HG02938 (cell line): ENCODE measurements at regions not wholly inside any gene's neighbourhood (a gene's known extent, or its start where the extent isn't known, plus 50 kb on each side); places are given as distances from the start of the nearest gene placed in this dataset.
"Not testable (repeated sequence)": the region's sequence is repeated elsewhere in the genome, so short reads cannot be mapped to it uniquely, and the experiment has no call there.

Experiments used
- ATAC-seq: cut with Tn5 transposase; IDR thresholded peaks from one replicate; pipeline ENCODE4 v1.9.1; 2021; ENCODE audit warnings: mild to moderate bottlenecking, moderate library complexity; ENCODE audit not compliant: unreplicated experiment

DNA sequence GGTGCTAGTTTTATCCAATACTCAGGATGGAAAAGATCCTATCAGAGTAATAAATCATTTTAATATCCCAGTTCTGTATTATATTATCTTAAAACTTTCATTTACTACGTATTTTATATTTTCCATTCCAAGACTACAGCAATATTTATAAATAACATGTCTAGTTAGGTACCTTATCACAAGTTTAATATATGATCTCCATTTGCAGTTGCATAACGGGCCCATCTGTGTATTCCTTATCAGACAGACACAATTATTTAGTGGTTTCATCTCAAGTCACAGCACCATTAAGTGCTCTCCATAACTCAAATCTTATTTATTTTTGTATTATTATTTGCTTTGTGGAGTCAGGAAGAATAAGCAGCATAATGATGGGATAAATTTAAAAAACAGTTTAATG is 333.9 kb downstream of the SH2D1A start:
- no peak for ATAC-seq

DNA sequence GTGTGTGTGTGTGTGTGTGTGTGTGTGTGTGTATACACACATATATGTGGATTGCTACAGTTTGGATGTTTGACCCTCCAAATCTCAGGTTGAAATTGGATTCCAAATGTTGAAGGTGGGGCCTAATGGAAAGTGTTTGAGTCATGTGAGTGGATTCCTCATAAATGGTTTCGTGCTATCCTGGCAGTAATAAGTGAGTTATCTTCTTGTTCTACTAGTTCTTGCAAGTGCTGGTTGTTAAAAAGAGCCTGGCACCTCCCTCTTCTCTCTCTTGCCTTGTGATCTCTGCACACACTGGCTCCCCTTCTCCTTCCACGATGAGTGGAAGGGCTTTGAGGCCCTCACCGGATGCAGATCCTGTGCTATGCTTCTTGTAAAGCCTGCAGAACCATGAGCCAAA is 344.1 kb downstream of the SH2D1A start:
- ATAC-seq: no peak

DNA sequence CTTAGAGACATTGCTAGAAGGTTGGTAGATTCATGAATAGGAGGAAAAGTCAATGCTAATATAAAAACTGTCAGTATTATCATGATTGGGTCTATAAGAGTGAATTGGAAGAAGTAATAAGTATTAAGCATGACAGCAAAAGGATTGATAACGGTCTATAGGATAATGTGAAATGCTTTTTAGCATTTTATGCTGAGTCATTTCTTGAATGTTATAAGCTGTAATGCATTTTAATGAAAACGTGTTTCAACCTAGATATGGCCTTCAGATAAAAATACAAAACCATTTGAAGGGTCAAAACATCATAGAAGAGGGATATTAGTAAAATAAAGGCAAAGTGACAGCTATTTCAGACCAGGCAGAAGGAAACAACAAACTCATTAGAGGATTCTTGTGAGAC is 353.5 kb downstream of the SH2D1A start:
- ATAC-seq: no peak

DNA sequence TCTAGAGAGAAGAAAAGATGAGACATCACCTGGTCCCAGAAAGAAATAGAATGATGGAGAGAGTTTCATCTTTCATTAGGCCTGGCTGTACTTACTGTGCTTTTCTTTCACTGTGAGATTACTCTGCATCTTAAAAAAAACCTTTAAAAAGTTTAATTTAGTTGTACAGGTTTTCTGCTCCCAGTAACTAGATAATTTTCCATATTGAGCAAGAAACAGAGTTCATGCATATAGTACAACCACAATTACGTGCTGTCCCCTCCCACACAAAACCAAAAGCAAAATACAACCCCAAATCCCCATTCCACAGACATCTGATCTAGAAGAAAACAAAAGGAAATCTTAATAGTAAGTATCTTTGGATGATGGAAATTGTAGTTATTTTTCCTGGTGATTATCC is 371.2 kb downstream of the SH2D1A start:
- no peak for ATAC-seq

DNA sequence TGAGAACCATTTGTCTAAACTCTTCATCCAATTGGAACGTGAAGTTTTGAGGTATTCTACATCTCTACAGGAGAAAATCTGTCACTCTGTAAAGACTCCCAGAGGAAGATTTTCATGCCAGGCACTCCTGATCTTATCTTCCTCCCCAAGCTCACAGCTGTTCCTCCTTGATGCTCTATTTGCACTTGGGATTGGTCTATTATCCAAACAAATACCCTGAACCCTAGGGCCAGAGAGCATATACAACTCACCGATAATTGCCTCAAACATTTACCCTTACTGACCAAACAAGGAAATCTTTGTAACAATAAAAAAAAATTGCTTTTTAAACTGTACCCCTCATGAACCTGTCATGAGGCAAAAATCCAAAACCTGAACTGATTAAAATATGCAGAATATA is 372.7 kb downstream of the SH2D1A start:
- ATAC-seq: no peak

DNA sequence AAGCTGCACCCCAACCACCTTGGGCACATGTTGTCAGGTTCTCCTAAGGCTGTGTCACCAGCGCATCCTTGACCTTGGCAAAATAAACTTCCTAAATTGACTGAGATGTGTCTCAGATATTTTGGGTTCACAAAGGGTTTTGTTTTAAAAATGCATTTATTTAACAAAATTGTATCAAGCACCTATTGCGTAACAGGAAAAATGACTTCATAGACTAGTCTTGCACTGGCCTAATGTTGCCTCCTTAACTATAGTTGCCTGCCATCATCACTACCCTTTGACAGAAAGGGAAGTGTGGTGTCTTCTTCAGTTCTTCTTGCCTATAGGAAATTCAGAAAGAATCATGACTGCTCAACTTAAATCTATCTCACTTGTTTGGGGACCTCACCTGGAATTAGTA is 374.2 kb downstream of the SH2D1A start:
- ATAC-seq: no peak

DNA sequence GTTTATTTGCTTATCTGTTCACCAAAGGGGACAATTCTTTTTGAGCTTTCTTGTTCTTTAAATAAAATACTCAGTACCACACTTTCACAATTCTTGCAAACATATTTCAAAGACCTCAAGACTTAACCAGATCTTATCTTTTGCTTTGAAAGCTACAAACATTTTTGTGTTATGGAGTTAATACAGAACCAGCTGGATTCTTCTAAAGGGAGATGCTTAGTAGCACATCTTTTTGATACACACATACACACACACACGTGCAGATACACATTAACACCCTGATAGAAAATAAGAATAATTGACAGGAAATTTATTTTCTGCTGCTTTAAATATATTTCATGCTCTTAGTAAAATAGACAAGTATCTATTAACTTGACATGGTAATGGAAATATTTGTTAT is 379.1 kb downstream of the SH2D1A start:
- no peak for ATAC-seq

DNA sequence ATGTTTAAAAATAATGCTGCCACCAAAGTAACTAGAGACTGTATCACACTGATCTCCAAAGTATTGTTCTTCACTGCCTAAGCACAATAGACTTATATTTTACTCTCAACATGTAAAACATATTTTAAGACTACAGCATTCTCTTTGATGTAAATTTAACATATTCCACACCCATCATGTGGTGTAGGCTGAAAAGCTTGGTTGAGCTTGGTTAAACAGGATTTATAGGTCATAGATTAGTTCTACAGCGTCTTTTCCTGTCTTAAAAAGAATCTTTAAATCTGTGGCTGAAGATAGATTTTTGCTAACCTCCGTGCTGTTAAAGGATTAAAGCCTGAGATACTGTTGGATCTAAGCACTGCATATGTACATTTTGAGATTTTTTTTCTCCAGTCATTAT is 379.9 kb downstream of the SH2D1A start:
- ATAC-seq: no peak

GRCh38 chrX:124726881-124727280 is 380.5 kb downstream of the SH2D1A start:
- no peak for ATAC-seq

DNA sequence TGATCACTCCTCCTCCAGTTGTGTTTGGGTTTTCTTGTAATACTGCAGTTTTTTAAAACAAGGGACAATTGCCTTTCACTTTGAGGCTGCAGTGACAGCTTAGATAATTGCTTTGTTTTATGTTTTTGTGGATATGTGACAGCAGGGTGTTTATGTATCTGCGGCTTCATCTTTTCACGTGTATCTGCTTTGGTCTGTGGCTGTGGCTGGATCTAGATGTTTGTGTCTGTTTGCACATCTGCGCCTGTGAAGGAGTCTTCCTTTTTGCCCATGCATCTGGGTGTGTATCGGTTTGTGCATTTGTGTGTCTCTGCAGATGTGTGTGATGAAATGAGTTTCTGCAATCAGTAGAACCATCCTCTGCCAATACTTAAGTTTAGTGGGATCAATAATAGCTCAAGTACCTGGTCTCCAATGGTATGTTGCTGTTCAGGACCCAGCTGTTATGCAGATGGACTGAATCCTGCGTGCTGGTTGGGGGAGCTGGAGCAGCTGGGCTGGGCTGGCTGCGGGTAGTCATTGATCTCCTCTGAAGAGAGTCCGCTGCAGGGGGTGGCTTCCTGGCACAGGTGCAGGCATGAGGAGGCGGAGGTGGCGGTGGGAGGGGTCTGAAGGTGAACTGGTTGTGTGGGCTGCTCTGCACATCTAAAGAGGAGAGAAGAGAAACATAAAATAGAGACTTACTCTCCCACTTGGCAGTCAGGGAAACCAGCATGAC is 390.3 kb downstream of the SH2D1A start:
- ATAC-seq: no peak

GRCh38 chrX:124737771-124738170 is 391.4 kb downstream of the SH2D1A start:
- ATAC-seq: no peak

DNA sequence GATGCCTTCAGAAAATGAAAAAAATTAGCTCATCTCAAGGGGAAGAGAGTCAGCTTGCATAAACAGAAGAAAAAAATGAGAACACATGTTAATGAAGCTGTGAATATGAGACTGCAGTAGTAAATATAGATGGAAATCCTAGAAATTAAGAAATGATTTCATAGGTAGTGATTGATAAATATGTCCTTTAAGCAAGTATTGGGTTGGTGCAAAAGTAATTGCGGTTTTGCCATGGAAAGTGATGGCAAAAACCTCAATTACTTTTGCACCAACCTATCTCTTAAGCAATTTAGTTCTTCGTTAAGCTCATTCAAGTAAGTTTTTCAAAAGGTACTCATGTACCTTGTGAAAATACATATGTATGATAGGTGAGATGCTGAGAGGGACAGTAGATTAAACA is 400.9 kb downstream of the SH2D1A start:
- no peak for ATAC-seq

- ATAC-seq: no peak
These were observed 418.0 kb downstream of the SH2D1A start for GRCh38 chrX:124764354-124764753.

- no peak for ATAC-seq
These were observed 422.8 kb downstream of the SH2D1A start for GRCh38 chrX:124769166-124769565.

DNA sequence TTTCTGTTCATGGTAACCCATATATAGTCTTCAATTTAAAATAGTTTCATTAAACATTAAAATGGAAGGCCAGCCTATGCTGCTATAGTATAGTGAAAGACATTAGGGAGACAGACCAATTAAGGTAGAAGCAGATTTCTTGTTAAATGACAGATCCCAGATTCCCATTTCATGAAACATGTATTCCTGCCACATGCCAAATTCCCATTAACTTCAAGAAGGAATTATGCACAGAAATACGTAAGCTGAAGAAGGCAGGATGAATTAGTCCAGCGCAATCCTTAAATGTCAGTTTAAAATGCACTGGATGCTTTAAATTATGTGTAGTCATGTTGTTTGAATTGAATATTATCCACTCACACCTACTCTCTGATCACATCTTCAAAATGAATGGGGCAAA is 424.9 kb downstream of the SH2D1A start:
- no peak for ATAC-seq

GRCh38 chrX:124788253-124788652 is 441.9 kb downstream of the SH2D1A start:
- ATAC-seq: not testable (repeated sequence)

DNA sequence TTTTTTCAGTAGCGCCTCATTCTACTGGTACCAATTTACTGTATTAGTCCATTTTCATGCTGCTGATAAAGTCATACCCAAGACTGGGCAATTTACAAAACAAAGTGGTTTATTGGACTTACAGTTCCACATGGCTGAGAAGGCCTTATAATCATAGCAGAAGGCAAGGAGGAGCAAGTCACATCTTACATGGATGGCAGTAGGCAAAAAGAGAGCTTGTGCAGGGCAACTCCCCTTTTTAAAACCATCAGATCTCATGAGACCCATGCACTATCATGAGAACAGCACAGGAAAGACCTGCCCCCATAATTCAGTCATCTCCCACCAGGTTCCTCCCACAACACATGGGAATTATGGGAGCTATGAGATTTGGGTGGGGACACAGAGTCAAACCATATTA is 443.5 kb downstream of the SH2D1A start:
- ATAC-seq: not testable (repeated sequence)

- no peak for ATAC-seq
These were observed 445.2 kb downstream of the SH2D1A start for GRCh38 chrX:124791492-124792095.

DNA sequence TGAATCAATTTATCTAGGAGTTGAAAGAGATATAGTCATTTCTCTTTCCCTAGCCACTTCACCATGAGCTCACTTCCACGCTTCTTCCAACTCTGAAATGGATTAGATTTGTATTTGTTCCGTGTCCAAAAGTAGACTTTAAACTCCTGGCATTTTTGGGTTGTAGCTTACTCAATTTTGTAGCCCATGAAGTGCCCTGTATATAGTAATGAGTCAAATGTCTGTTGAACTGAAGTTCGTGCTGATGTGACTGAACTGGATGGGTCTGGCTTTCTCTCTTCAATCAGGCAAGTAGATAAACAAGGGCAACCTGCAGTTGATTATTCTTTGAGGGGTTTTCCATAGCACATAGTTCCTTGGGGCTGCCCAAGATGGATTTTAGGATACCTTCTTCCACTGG is 450.6 kb downstream of the SH2D1A start:
- ATAC-seq: no peak

DNA sequence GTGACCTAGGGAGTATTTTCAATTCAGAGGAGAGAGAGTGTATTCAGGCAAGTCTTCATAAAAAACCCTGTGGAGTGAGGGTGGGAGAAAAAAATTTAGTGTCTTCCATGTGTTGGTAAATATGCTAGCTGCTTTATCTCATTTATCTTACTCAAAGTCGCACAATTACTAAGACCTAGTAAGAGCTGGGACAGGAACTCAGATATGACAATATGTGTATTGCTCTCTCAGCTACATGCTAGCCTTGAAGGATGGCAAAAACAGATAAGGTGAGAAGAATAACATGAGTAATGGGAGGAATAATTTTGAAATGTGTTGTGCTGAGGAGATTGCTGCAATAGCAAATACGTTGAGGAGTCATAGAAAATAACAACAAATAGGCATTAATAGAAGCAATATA is 458.6 kb downstream of the SH2D1A start:
- ATAC-seq: no peak

DNA sequence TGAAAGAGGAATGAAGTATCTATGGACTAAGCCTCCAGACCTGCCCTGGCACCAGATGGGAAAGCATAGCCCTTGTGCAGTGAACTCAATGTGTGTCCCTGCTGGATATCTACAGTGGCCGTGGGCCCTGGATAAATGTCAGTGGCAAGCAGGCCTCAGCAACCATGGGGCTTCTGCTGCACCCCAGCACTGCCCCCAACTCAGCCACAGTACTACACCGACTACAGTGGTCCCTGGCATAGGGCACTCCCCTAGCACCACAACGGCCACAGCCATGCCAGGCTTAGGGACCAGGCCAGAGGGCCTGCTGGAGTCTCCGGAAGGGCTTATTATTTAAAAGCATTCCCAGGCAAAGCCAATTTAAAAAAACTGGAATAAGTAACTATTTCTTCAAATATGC is 459.1 kb downstream of the SH2D1A start:
- ATAC-seq: no peak

DNA sequence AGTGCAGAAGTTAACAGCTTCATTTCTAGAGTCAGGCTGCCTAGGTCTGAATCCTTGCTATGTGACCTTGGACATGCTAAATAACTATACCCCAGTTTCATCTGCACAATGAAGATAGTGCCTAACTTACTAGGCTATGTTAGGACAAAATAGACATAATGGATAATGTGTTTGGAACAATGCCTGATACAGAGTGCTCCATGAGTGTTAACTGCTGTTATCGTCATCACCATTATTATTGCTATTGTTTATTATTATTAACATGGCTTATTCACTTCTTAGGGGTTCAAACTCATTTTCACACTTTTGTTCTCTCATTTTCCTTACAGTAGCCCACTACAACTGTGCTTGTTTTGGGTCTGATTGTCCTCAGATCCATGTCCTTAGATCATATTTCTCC is 467.7 kb downstream of the SH2D1A start:
- no peak for ATAC-seq

DNA sequence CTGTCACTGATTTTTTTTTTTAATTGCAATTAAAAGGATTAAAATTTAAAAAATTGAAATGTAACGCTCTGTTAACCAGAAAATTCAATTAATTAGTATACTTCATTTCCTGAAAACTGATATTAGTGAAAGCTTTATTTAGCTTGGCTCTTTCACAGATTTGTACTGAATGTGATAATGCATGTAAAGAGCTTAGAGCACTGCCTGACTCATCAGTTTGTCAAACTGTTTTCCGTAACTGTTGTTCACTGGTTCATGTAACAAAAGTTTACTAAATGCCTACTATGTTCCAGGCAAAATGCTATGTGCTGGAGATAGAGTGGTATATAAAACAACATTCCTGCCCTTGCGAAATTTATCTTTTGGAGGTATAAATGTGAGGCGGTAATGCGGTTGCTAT is 471.7 kb downstream of the SH2D1A start:
- ATAC-seq: no peak
